ENCODE measurements at regions not wholly inside any gene's neighbourhood (a gene's known extent, or its start where the extent isn't known, plus 50 kb on each side); places are given as distances from the start of the nearest gene placed in this dataset.

DNA sequence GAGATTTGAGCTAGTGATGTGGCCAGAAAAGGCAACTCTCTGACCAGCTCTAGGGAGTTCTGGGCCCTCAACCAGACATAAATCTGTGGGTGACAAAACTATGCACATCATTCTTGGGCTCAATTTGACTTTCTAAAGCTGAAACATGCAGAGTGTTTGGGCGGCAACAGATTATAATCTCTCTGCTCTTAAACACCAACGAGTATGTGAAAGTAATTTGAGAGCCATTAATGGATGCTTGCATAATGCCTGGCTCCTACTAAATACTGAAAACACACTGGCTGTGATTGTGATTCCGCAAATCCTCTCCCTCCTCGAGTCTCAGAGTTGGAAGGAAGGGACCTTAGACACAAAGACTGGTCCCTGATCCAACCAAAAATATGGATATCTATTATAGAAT lies 186.7 kb downstream of the UACA start:
- no peak overlapping the region for H2BK120ac ChIP-seq (replicated peaks; ENCODE audit: low read depth, low read length)
- no peak overlapping the region for H3K4me2 ChIP-seq (ENCODE audit: insufficient read depth in 1 of 2, low read depth in 2 of 2, low read length in 2 of 2)
- H3K36me3 ChIP-seq (ENCODE audit: control insufficient read depth in 2 of 4, insufficient read depth in 4 of 4, low read length in 3 of 4) = no peaks in the 10 kb centered on the region
- H3K27ac ChIP-seq (ENCODE audit: low read depth, low read length) = no peak overlapping the region
- FAIRE-seq (no peak), DNase-seq (ENCODE audit: low read depth in 1 of 2, low spot score in 2 of 2) (no peak)
- no peaks in the 10 kb centered on the region for H3K79me1 ChIP-seq (ENCODE audit: low read depth, low read length)
- no peak overlapping the region for H4K5ac ChIP-seq (ENCODE audit: insufficient read length, low read depth, low read length)
- H3K9ac ChIP-seq (replicated peaks in 1 of 4; ENCODE audit: extremely low read depth in 1 of 4, low read depth in 3 of 4, low read length in 3 of 4) = no peak overlapping the region
- no peak overlapping the region for H3K18ac ChIP-seq (ENCODE audit: extremely low read depth, low read length)
- H3K56ac ChIP-seq (replicated peaks; ENCODE audit: insufficient read length, low read depth, low read length) = no peak overlapping the region
- peaks cover 0 to 3% (median 0%) of the 10 kb centered on the region in 4 experiments; a peak in 1 of 7 replicates for H3K4me1 ChIP-seq (replicated peaks in 1 of 4; ENCODE audit: control insufficient read depth in 3 of 4, insufficient read depth in 4 of 4, low read length in 3 of 4)
- H2BK15ac ChIP-seq (ENCODE audit: low read length) = no peak overlapping the region
- H3K9me3 ChIP-seq (ENCODE audit: insufficient read depth in 2 of 2, low read depth in 1 of 2, low read length in 1 of 2) = peaks cover 0 to 5% of the 10 kb centered on the region in 2 experiments; a peak in 1 of 4 replicates
- H2AFZ ChIP-seq (ENCODE audit: low read length) = no peak overlapping the region
- TF ChIP-seq BRCA1 (IDR thresholded peaks at IDR 0.05; ENCODE audit: low read depth, low read length) (no peak), JUND (IDR thresholded peaks at IDR 0.05; ENCODE audit: low read length) (no peak), CBX5 (IDR thresholded peaks at IDR 0.05; ENCODE audit: low read depth, low read length) (no peak), EGR1 (IDR thresholded peaks at IDR 0.05; ENCODE audit: borderline replicate concordance, low read depth, low read length) (no peak), MAFK (IDR thresholded peaks at IDR 0.05; ENCODE audit: low read depth, low read length) (no peak), SRF (IDR thresholded peaks at IDR 0.05; ENCODE audit: low read depth, low read length) (no peak)
- no peak overlapping the region for H3K4ac ChIP-seq (replicated peaks; ENCODE audit: insufficient read length, low read depth, low read length)
- no peak overlapping the region for H4K91ac ChIP-seq (replicated peaks; ENCODE audit: insufficient read length, low read length)
- H2AK5ac ChIP-seq (ENCODE audit: low read depth, low read length) = no peak overlapping the region
- H3K14ac ChIP-seq (ENCODE audit: insufficient read length) = no peak overlapping the region
- H3K23me2 ChIP-seq (ENCODE audit: low read depth, low read length) = no peaks in the 10 kb centered on the region
- no peak overlapping the region for H2BK5ac ChIP-seq (ENCODE audit: low read depth, low read length)
- no peak overlapping the region for H2BK12ac ChIP-seq (ENCODE audit: low read depth, low read length)
- no peaks in the 10 kb centered on the region for H3K79me2 ChIP-seq (ENCODE audit: control insufficient read depth in 1 of 2, insufficient read depth in 2 of 2, low read length in 2 of 2)
- ChIA-PET CTCF (ENCODE audit: partially characterized antibody) (interaction anchor here (1.1 to 4.9 kb wide), 3 partner anchors 10 to 67 kb away, joined by 3 to 21 read pairs (median 5); no protein-coding TSS in a partner anchor), POLR2A (ENCODE audit: partially characterized antibody) (interaction anchor here (0.9 kb wide), 1 partner anchor 52 kb away, joined by 3 read pairs; no protein-coding TSS in a partner anchor)
- H3K4me3 ChIP-seq (ENCODE audit: extremely low read depth in 1 of 4, insufficient read depth in 2 of 4, low read depth in 3 of 4, low read length in 4 of 4) = no peak overlapping the region
- no peak overlapping the region for H2BK20ac ChIP-seq (ENCODE audit: low read length)
- H4K8ac ChIP-seq (ENCODE audit: extremely low read depth, insufficient read depth, low read length) = no peak overlapping the region
- WGBS, 2 experiments (ENCODE audit: extremely low coverage in 1 of 2, insufficient coverage in 1 of 2, insufficient read length in 1 of 2, insufficient replicate concordance in 2 of 2, low coverage in 1 of 2, low lambda C conversion rate in 2 of 2, missing lambda C conversion rate in 1 of 2) = 75% methylated on average over 4 of the region's 4 CpGs; no CpG with 5 or more reads in 1 of the 2 experiments
- H3K27me3 ChIP-seq (replicated peaks in 1 of 4; ENCODE audit: control insufficient read depth in 3 of 4, extremely low read depth in 1 of 4, insufficient read depth in 3 of 4, low read length in 3 of 4) = 0 out of 7 replicates have a peak, but pooled peaks cover 0 to 2% (median 0%) of the 10 kb centered on the region in 4 experiments
- H3K23ac ChIP-seq (ENCODE audit: insufficient read length) = no peak overlapping the region
- H4K20me1 ChIP-seq (replicated peaks in 1 of 2; ENCODE audit: control insufficient read depth in 1 of 2, insufficient read depth in 2 of 2, low read length in 2 of 2) = no peaks in the 10 kb centered on the region

Data from H1 (cell line).